OCI-LY3 (cell line): ENCODE measurements at regions not wholly inside any gene's neighbourhood (a gene's known extent, or its start where the extent isn't known, plus 50 kb on each side); places are given as distances from the start of the nearest gene placed in this dataset.

Source experiments
- H2AFZ ChIP-seq: fragments of 200-600, 300-600 bp; shearing (Covaris generic); 2 replicates; pipeline ENCODE4 v1.6.0; 2014; ENCODE audit warnings: antibody characterized with exemption, low read depth, low read length
- H3K27ac ChIP-seq: fragments of 200-600, 300-600 bp; sonication (generic); 2 replicates; pipeline ENCODE4 v1.5.1; 2014; ENCODE audit warnings: mild to moderate bottlenecking, low read length, moderate library complexity, mixed read lengths
- H3K27me3 ChIP-seq: fragments of 200-600, 300-600 bp; sonication (generic); 2 replicates; pipeline ENCODE4 v1.6.1; 2014; ENCODE audit warnings: low read depth, low read length, mixed read lengths
- H3K36me3 ChIP-seq: fragments of 200-600, 300-600 bp; sonication (generic); replicated peaks from 2 replicates; pipeline ENCODE3; 2014; ENCODE audit warnings: low read depth, low read length, mixed read lengths
- H3K4me1 ChIP-seq: fragments of 300-600, 200-600 bp; sonication (generic); 2 replicates; pipeline ENCODE4 v1.6.1; 2014; ENCODE audit warnings: low read length, mixed read lengths
- H3K4me2 ChIP-seq: fragments of 200-600, 300-600 bp; sonication (generic); 2 replicates; pipeline ENCODE4 v1.6.1; 2014; ENCODE audit warnings: low read length, mixed read lengths
- H3K4me3 ChIP-seq: fragments of 300-600, 200-600 bp; sonication (generic); 2 replicates; pipeline ENCODE4 v1.5.1; 2014; ENCODE audit warnings: antibody characterized with exemption, mild to moderate bottlenecking, low read length, moderate library complexity
- H3K79me2 ChIP-seq: fragments of 300-600, 200-600 bp; shearing (Covaris generic); 2 replicates; pipeline ENCODE4 v1.6.1; 2014; ENCODE audit warnings: mild to moderate bottlenecking, low read length, mixed read lengths
- H3K9ac ChIP-seq: fragments of 300-600, 200-600 bp; shearing (Covaris generic); 2 replicates; pipeline ENCODE4 v1.6.0; 2014; ENCODE audit warnings: mild to moderate bottlenecking, low read length, moderate library complexity
- H3K9me3 ChIP-seq: fragments of 200-600, 300-600 bp; shearing (Covaris generic); 2 replicates; pipeline ENCODE4 v1.6.1; 2014; ENCODE audit warnings: low read length, mixed read lengths; ENCODE audit not compliant: insufficient read depth
- H4K20me1 ChIP-seq: fragments of 200-600, 300-600 bp; sonication (generic); 2 replicates; pipeline ENCODE4 v1.6.1; 2016; ENCODE audit warnings: low read length, mixed read lengths; ENCODE audit not compliant: insufficient read depth
- CTCF ChIP-seq: fragments of 200-600, 300-600 bp; sonication (generic); IDR thresholded peaks from 2 replicates; pipeline ENCODE4 v1.5.1; 2014; ENCODE audit warnings: antibody characterized with exemption, low read length, low read depth
- EZH2phosphoT487 ChIP-seq: fragments of 200-600 bp; shearing (Covaris generic); IDR thresholded peaks from 2 replicates; pipeline ENCODE4 v1.6.1; 2018; ENCODE audit warnings: antibody characterized with exemption, mixed run types, low read depth

- no peaks in the 10 kb centered on the region for H3K27me3 ChIP-seq
Observed at GRCh38 chr10:4504550-4504949, 321.5 kb upstream of the AKR1E2 start.

GRCh38 chr10:4503076-4503475 is 322.9 kb upstream of the AKR1E2 start:
- H3K9ac ChIP-seq, result no peak overlapping the region
- no peaks in the 10 kb centered on the region for H3K36me3 ChIP-seq
- H3K27ac ChIP-seq, result no peak overlapping the region
- H3K4me2 ChIP-seq, result no peak overlapping the region
- no peaks in the 10 kb centered on the region for H3K9me3 ChIP-seq
- H2AFZ ChIP-seq, result no peak overlapping the region
- no peaks in the 10 kb centered on the region for H4K20me1 ChIP-seq
- no peak overlapping the region for H3K4me3 ChIP-seq
- H3K4me1 ChIP-seq, result no peaks in the 10 kb centered on the region
- H3K27me3 ChIP-seq, result no peaks in the 10 kb centered on the region
- no peaks in the 10 kb centered on the region for H3K79me2 ChIP-seq
- TF ChIP-seq EZH2phosphoT487 (no peak), CTCF (no peak)

More at GRCh38 chr10:4504550-4504949, 321.5 kb upstream of the AKR1E2 start:
- TF ChIP-seq EZH2phosphoT487 (no peak), CTCF (no peak)
- Histone ChIP-seq H3K9ac (no peak overlapping the region), H3K4me1 (no peaks in the 10 kb centered on the region), H3K27ac (no peak overlapping the region), H3K79me2 (no peaks in the 10 kb centered on the region), H4K20me1 (no peaks in the 10 kb centered on the region), H3K9me3 (no peaks in the 10 kb centered on the region), H3K4me2 (no peak overlapping the region), H3K4me3 (no peak overlapping the region), H2AFZ (no peak overlapping the region), H3K36me3 (no peaks in the 10 kb centered on the region)

- Histone ChIP-seq H3K4me3 (no peak overlapping the region), H3K9me3 (no peaks in the 10 kb centered on the region), H3K27ac (no peak overlapping the region), H3K4me2 (no peak overlapping the region), H3K27me3 (no peaks in the 10 kb centered on the region), H3K4me1 (no peaks in the 10 kb centered on the region), H3K9ac (no peak overlapping the region), H4K20me1 (no peaks in the 10 kb centered on the region), H2AFZ (no peak overlapping the region), H3K36me3 (no peaks in the 10 kb centered on the region), H3K79me2 (no peaks in the 10 kb centered on the region)
- TF ChIP-seq CTCF, result no peak
- TF ChIP-seq EZH2phosphoT487, result no peak
Observed at GRCh38 chr10:4501306-4501705, 324.7 kb upstream of the AKR1E2 start.

- Histone ChIP-seq H3K4me1 (no peaks in the 10 kb centered on the region), H3K36me3 (no peaks in the 10 kb centered on the region), H3K9me3 (no peaks in the 10 kb centered on the region), H3K27ac (no peak overlapping the region), H3K4me2 (no peak overlapping the region), H3K9ac (no peak overlapping the region), H2AFZ (no peak overlapping the region), H3K79me2 (no peaks in the 10 kb centered on the region), H3K4me3 (no peak overlapping the region), H3K27me3 (no peaks in the 10 kb centered on the region), H4K20me1 (no peaks in the 10 kb centered on the region)
- TF ChIP-seq CTCF, result no peak
Observed at GRCh38 chr10:4498711-4499251, 327.2 kb upstream of the AKR1E2 start.
